HEK293 (cell line): ENCODE measurements at regions not wholly inside any gene's neighbourhood (a gene's known extent, or its start where the extent isn't known, plus 50 kb on each side); places are given as distances from the start of the nearest gene placed in this dataset.

Experiments used
- CTCF ChIA-PET: fragments of 350-600 bp; formaldehyde crosslinking; extraction: SDS; loops from one replicate; lab custom pipeline; 2021; ENCODE audit warnings: antibody characterized with exemption; lab: Yijun Ruan, JAX
- POLR2A ChIA-PET: fragments of 300-600 bp; formaldehyde crosslinking; extraction: SDS; loops from one replicate; lab custom pipeline; 2020; ENCODE audit warnings: antibody characterized with exemption, inconsistent platforms; lab: Yijun Ruan, JAX
- H3K27ac ChIP-seq: fragments of 200-500 bp; sonication (Bioruptor generic); 2 replicates; pipeline ENCODE4 v1.5.1; 2014; ENCODE audit warnings: low read depth, low read length, control low read depth, inconsistent platforms; ENCODE audit errors: extremely low read depth
- H3K36me3 ChIP-seq, 2 experiments: fragments of 200-500 bp in 1 of 2; sonication (Bioruptor generic) in 1 of 2; 1 replicate in 1 of 2; 2 replicates in 1 of 2; pipeline ENCODE4 v1.5.1; 2014 to 2017; ENCODE audit warnings: inconsistent platforms in 2 of 2, low read length in 2 of 2; ENCODE audit not compliant: control insufficient read depth in 2 of 2, insufficient read depth in 1 of 2
- H3K4me1 ChIP-seq: fragments of 200-500 bp; sonication (Bioruptor generic); 2 replicates; pipeline ENCODE4 v1.5.1; 2014; ENCODE audit warnings: mild to moderate bottlenecking, low read length, inconsistent platforms; ENCODE audit not compliant: control insufficient read depth, insufficient read depth
- H3K4me3 ChIP-seq: 2 replicates; pipeline ENCODE4 v1.5.1; 2011; ENCODE audit warnings: low read depth, mild to moderate bottlenecking, control low read depth, low read length, moderate library complexity
- H3K9me3 ChIP-seq: fragments of 200-500 bp; sonication (Bioruptor generic); 2 replicates; pipeline ENCODE4 v1.5.1; 2014; ENCODE audit warnings: low read depth, low read length, inconsistent platforms; ENCODE audit not compliant: control insufficient read depth, insufficient read depth
- MZF1 ChIP-seq: fragments of 450-650 bp; formaldehyde crosslinking; IDR thresholded peaks from 2 replicates; pipeline ENCODE4 v1.5.1; 2017; ENCODE audit warnings: missing biosample characterization, missing genetic modification characterization, borderline replicate concordance
- RBAK ChIP-seq: fragments of 450-650 bp; formaldehyde crosslinking; IDR thresholded peaks from 2 replicates; pipeline ENCODE4 v1.5.1; 2016; ENCODE audit warnings: missing biosample characterization, missing genetic modification characterization
- TCF7L2 ChIP-seq: IDR thresholded peaks from 2 replicates; pipeline ENCODE4 v1.6.1; 2011; ENCODE audit warnings: low read depth, mild to moderate bottlenecking, inconsistent platforms, low read length, moderate library complexity, borderline replicate concordance
- ZFP37 ChIP-seq: fragments of 450-650 bp; formaldehyde crosslinking; IDR thresholded peaks from 2 replicates; pipeline ENCODE4 v1.5.1; 2016; ENCODE audit warnings: missing biosample characterization, missing genetic modification characterization
- ZNF16 ChIP-seq: fragments of 450-650 bp; formaldehyde crosslinking; IDR thresholded peaks from 2 replicates; pipeline ENCODE4 v1.5.1; 2016; ENCODE audit warnings: low read depth, missing biosample characterization, missing genetic modification characterization
- ZNF239 ChIP-seq: fragments of 450-650 bp; formaldehyde crosslinking; IDR thresholded peaks from 2 replicates; pipeline ENCODE4 v1.5.1; 2016; ENCODE audit warnings: missing biosample characterization, missing genetic modification characterization
- ZNF280C ChIP-seq: fragments of 450-650 bp; formaldehyde crosslinking; IDR thresholded peaks from 2 replicates; pipeline ENCODE4 v1.5.1; 2016; ENCODE audit warnings: missing biosample characterization, missing genetic modification characterization
- ZNF404 ChIP-seq: fragments of 450-650 bp; formaldehyde crosslinking; IDR thresholded peaks from 2 replicates; pipeline ENCODE4 v1.5.1; 2017; ENCODE audit warnings: missing biosample characterization, missing genetic modification characterization
- ZNF48 ChIP-seq: fragments of 450-650 bp; formaldehyde crosslinking; IDR thresholded peaks from 2 replicates; pipeline ENCODE4 v1.5.1; 2016; ENCODE audit warnings: missing biosample characterization, missing genetic modification characterization
- ZNF501 ChIP-seq: fragments of 450-650 bp; formaldehyde crosslinking; IDR thresholded peaks from 2 replicates; pipeline ENCODE4 v1.5.1; 2016; ENCODE audit warnings: missing biosample characterization, missing genetic modification characterization
- ZNF518A ChIP-seq: fragments of 450-650 bp; formaldehyde crosslinking; conservative IDR thresholded peaks from 2 replicates; pipeline ENCODE4 v1.5.1; 2016; ENCODE audit warnings: low read depth, missing biosample characterization, missing genetic modification characterization
- ZNF548 ChIP-seq: fragments of 450-650 bp; formaldehyde crosslinking; IDR thresholded peaks from 2 replicates; pipeline ENCODE4 v1.5.1; 2016; ENCODE audit warnings: missing biosample characterization, missing genetic modification characterization
- ZNF561 ChIP-seq: fragments of 450-650 bp; IDR thresholded peaks from 2 replicates; pipeline ENCODE4 v1.5.1; 2018; ENCODE audit warnings: missing biosample characterization, missing genetic modification characterization, borderline replicate concordance
- ZNF660 ChIP-seq: fragments of 450-650 bp; IDR thresholded peaks from 2 replicates; pipeline ENCODE4 v1.5.1; 2018; ENCODE audit warnings: missing biosample characterization, mild to moderate bottlenecking, missing genetic modification characterization
- ZNF76 ChIP-seq: fragments of 450-650 bp; formaldehyde crosslinking; IDR thresholded peaks from 2 replicates; pipeline ENCODE4; 2016; ENCODE audit warnings: low read depth, missing biosample characterization, missing genetic modification characterization, borderline replicate concordance
- ZNF776 ChIP-seq: fragments of 450-650 bp; formaldehyde crosslinking; IDR thresholded peaks from 2 replicates; pipeline ENCODE4 v1.5.0; 2017; ENCODE audit warnings: missing biosample characterization, missing genetic modification characterization, borderline replicate concordance
- ZNF837 ChIP-seq: fragments of 450-650 bp; formaldehyde crosslinking; IDR thresholded peaks from 2 replicates; pipeline ENCODE4 v1.5.1; 2016; ENCODE audit warnings: missing biosample characterization, missing genetic modification characterization
- TF ChIP-seq, protein P1 (sequence below): fragments of 450-650 bp; formaldehyde crosslinking; IDR thresholded peaks from 2 replicates; pipeline ENCODE4 v1.5.1; 2016; ENCODE audit warnings: missing biosample characterization, missing genetic modification characterization
- TF ChIP-seq, protein P2 (sequence below): fragments of 450-650 bp; IDR thresholded peaks from 2 replicates; pipeline ENCODE4 v1.5.1; 2018; ENCODE audit warnings: missing biosample characterization, mild to moderate bottlenecking, missing genetic modification characterization
- TF ChIP-seq, protein P3 (sequence below): fragments of 450-650 bp; formaldehyde crosslinking; optimal IDR thresholded peaks from 2 replicates; pipeline ENCODE3; 2016; ENCODE audit warnings: missing biosample characterization, mild to moderate bottlenecking, missing genetic modification characterization
- TF ChIP-seq, protein P4 (sequence below): fragments of 450-650 bp; formaldehyde crosslinking; IDR thresholded peaks from 2 replicates; pipeline ENCODE4 v1.5.1; 2017; ENCODE audit warnings: missing biosample characterization, mild to moderate bottlenecking, missing genetic modification characterization, moderate library complexity

GRCh38 chr12:91853350-91854127, 292.1 kb downstream of the BTG1 start:
- POLR2A ChIA-PET: no interaction called here
- no peaks in the 10 kb centered on the region for H3K9me3 ChIP-seq
- CTCF ChIA-PET: no interaction called here
- H3K27ac ChIP-seq: no peak overlapping the region
- H3K36me3 ChIP-seq: no peaks in the 10 kb centered on the region
- TF ChIP-seq ZNF660 (tag by site-specific recombination) (no peak), TCF7L2 (no peak), ZNF548 (tag by site-specific recombination) (no peak), ZNF776 (no peak), MZF1 (tag by site-specific recombination) (no peak), ZFP37 (no peak), ZNF280C (tag by site-specific recombination) (no peak)
- TF ChIP-seq, protein P1, sequence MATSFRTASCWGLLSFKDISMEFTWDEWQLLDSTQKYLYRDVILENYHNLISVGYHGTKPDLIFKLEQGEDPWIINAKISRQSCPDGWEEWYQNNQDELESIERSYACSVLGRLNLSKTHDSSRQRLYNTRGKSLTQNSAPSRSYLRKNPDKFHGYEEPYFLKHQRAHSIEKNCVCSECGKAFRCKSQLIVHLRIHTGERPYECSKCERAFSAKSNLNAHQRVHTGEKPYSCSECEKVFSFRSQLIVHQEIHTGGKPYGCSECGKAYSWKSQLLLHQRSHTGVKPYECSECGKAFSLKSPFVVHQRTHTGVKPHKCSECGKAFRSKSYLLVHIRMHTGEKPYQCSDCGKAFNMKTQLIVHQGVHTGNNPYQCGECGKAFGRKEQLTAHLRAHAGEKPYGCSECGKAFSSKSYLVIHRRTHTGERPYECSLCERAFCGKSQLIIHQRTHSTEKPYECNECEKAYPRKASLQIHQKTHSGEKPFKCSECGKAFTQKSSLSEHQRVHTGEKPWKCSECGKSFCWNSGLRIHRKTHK: no peak
- TF ChIP-seq, protein P2, sequence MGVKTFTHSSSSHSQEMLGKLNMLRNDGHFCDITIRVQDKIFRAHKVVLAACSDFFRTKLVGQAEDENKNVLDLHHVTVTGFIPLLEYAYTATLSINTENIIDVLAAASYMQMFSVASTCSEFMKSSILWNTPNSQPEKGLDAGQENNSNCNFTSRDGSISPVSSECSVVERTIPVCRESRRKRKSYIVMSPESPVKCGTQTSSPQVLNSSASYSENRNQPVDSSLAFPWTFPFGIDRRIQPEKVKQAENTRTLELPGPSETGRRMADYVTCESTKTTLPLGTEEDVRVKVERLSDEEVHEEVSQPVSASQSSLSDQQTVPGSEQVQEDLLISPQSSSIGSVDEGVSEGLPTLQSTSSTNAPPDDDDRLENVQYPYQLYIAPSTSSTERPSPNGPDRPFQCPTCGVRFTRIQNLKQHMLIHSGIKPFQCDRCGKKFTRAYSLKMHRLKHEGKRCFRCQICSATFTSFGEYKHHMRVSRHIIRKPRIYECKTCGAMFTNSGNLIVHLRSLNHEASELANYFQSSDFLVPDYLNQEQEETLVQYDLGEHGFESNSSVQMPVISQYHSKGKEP: no peak
- H3K4me1 ChIP-seq: no peaks in the 10 kb centered on the region; the same call in 1 of the 2 replicates
- no peak overlapping the region for H3K4me3 ChIP-seq

DNA sequence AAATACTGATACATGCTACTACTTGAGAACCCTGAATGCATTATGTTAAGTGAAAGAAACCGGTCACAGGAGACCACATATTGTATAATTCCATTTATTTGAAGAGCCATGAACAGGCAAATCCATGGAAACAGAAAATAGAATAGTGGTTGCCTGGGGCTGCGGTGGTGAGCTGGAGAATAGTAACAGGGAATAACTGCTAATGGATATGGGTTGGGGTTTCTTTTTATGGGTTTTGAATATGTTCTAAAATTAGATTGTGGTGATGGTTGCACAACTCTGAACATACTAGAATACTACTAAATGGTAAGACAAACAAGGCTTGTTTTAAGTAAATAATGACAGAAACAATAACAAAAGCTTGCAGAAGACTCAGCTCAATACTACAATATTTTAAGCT, 293.0 kb downstream of the BTG1 start:
- Histone ChIP-seq H3K36me3 (no peaks in the 10 kb centered on the region), H3K4me1 (no peaks in the 10 kb centered on the region; the same call in 1 of the 2 replicates), H3K9me3 (no peaks in the 10 kb centered on the region), H3K4me3 (no peak overlapping the region), H3K27ac (no peak overlapping the region)
- POLR2A ChIA-PET: no interaction called here
- CTCF ChIA-PET: no interaction called here
- no peak for TF ChIP-seq ZNF501 (tag by site-specific recombination)
- TF ChIP-seq RBAK (tag by site-specific recombination): no peak
- no peak for TF ChIP-seq ZNF404
- no peak for TF ChIP-seq ZNF76 (tag by site-specific recombination)
- TF ChIP-seq, protein P3, sequence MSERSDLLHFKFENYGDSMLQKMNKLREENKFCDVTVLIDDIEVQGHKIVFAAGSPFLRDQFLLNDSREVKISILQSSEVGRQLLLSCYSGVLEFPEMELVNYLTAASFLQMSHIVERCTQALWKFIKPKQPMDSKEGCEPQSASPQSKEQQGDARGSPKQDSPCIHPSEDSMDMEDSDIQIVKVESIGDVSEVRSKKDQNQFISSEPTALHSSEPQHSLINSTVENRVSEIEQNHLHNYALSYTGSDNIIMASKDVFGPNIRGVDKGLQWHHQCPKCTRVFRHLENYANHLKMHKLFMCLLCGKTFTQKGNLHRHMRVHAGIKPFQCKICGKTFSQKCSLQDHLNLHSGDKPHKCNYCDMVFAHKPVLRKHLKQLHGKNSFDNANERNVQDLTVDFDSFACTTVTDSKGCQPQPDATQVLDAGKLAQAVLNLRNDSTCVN (tag by site-specific recombination): no peak
- no peak for TF ChIP-seq ZNF518A (tag by site-specific recombination)
- TF ChIP-seq ZNF660 (tag by site-specific recombination): no peak
- no peak for TF ChIP-seq ZNF16 (tag by site-specific recombination)
- TF ChIP-seq ZNF837 (tag by site-specific recombination): no peak
- TF ChIP-seq ZNF239 (tag by site-specific recombination): no peak
- no peak for TF ChIP-seq ZNF561 (tag by site-specific recombination)
- TF ChIP-seq, protein P4, sequence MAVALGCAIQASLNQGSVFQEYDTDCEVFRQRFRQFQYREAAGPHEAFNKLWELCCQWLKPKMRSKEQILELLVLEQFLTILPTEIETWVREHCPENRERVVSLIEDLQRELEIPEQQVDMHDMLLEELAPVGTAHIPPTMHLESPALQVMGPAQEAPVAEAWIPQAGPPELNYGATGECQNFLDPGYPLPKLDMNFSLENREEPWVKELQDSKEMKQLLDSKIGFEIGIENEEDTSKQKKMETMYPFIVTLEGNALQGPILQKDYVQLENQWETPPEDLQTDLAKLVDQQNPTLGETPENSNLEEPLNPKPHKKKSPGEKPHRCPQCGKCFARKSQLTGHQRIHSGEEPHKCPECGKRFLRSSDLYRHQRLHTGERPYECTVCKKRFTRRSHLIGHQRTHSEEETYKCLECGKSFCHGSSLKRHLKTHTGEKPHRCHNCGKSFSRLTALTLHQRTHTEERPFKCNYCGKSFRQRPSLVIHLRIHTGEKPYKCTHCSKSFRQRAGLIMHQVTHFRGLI (tag by site-specific recombination): no peak
- no peak for TF ChIP-seq ZNF48 (tag by site-specific recombination)
